ENCODE measurements at regions not wholly inside any gene's neighbourhood (a gene's known extent, or its start where the extent isn't known, plus 50 kb on each side); places are given as distances from the start of the nearest gene placed in this dataset.

DNA sequence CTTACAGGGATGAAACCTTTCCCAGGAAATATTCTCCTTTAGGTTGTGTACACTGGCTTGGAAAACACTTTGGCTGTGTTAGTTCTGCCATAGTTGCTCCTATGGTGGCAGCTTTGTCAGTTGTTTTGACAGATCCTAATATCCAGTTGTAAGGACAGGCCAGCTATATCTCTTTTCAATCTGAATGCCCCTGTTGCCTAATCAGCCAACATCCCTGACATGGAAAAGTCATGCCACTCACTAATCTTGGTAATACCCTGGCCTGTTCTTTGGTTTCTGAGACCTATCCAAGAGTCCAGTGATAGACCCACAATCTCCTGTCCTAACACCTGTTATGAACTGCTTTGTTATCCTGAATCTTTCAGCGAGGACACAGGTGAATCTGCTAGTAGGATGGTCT, 148.8 kb downstream of the MRPL39 start:
- H3K18ac ChIP-seq (ENCODE audit: extremely low read depth, low read length) = no peak overlapping the region

More for the DNA sequence above, 148.8 kb downstream of the MRPL39 start:
- no peaks in the 10 kb centered on the region for H4K20me1 ChIP-seq (replicated peaks in 1 of 2; ENCODE audit: control insufficient read depth in 1 of 2, insufficient read depth in 2 of 2, low read length in 2 of 2)
- H3K4me3 ChIP-seq (ENCODE audit: extremely low read depth in 1 of 4, insufficient read depth in 2 of 4, low read depth in 3 of 4, low read length in 4 of 4) = no peak overlapping the region
- H3K4me2 ChIP-seq (ENCODE audit: insufficient read depth in 1 of 2, low read depth in 2 of 2, low read length in 2 of 2) = no peak overlapping the region
- no peak overlapping the region for H3K27ac ChIP-seq (ENCODE audit: low read depth, low read length)
- no peak overlapping the region for H2BK120ac ChIP-seq (replicated peaks; ENCODE audit: low read depth, low read length)
- DNase-seq (ENCODE audit: low read depth in 1 of 2, low spot score in 2 of 2) (no peak), FAIRE-seq (no peak)
- TF ChIP-seq HDAC2 (IDR thresholded peaks at IDR 0.05; ENCODE audit: borderline replicate concordance in 1 of 2, low read depth in 2 of 2, low read length in 2 of 2) (no peak), POLR2AphosphoS5 (IDR thresholded peaks at IDR 0.05; ENCODE audit: low read depth, low read length) (no peak), EP300 (IDR thresholded peaks at IDR 0.05; ENCODE audit: borderline replicate concordance in 1 of 2, low read depth in 2 of 2, low read length in 2 of 2) (no peak), RBBP5 (IDR thresholded peaks at IDR 0.05; ENCODE audit: borderline replicate concordance, low read depth, low read length) (no peak), JUND (IDR thresholded peaks at IDR 0.05; ENCODE audit: low read length) (no peak), TAF7 (optimal IDR thresholded peaks at IDR 0.05; ENCODE audit: borderline replicate concordance, low read depth, low read length) (no peak), RXRA (IDR thresholded peaks at IDR 0.05; ENCODE audit: insufficient read depth, low read depth, low read length) (no peak), JUN (IDR thresholded peaks at IDR 0.05; ENCODE audit: low read depth, low read length) (no peak), GTF2F1 (IDR thresholded peaks at IDR 0.05; ENCODE audit: borderline replicate concordance, low read depth, low read length) (no peak), CEBPB (IDR thresholded peaks at IDR 0.05; ENCODE audit: low read depth, low read length) (no peak), SIN3A (conservative IDR thresholded peaks at IDR 0.05 in 1 of 2, IDR thresholded peaks at IDR 0.05 in 1 of 2; ENCODE audit: low read depth in 1 of 2, low read length in 2 of 2) (no peak), KDM1A (IDR thresholded peaks at IDR 0.05; ENCODE audit: borderline replicate concordance, low read length) (no peak), PHF8 (conservative IDR thresholded peaks at IDR 0.05; ENCODE audit: low read depth, low read length) (no peak)
- H3K79me1 ChIP-seq (ENCODE audit: low read depth, low read length) = no peaks in the 10 kb centered on the region
- H2BK20ac ChIP-seq (ENCODE audit: low read length) = no peak overlapping the region
- H3K23ac ChIP-seq (ENCODE audit: insufficient read length) = no peak overlapping the region
- no peak overlapping the region for H2BK12ac ChIP-seq (ENCODE audit: low read depth, low read length)
- H2AFZ ChIP-seq (ENCODE audit: low read length) = no peak overlapping the region
- no peaks in the 10 kb centered on the region; a peak in 1 of 7 replicates for H3K27me3 ChIP-seq (replicated peaks in 1 of 4; ENCODE audit: control insufficient read depth in 3 of 4, extremely low read depth in 1 of 4, insufficient read depth in 3 of 4, low read length in 3 of 4)
- H2BK15ac ChIP-seq (ENCODE audit: low read length) = no peak overlapping the region
- no peak overlapping the region for H2BK5ac ChIP-seq (ENCODE audit: low read depth, low read length)
- H3K9ac ChIP-seq (replicated peaks in 1 of 4; ENCODE audit: extremely low read depth in 1 of 4, low read depth in 3 of 4, low read length in 3 of 4) = no peak overlapping the region
- no peaks in the 10 kb centered on the region for H3K23me2 ChIP-seq (ENCODE audit: low read depth, low read length)
- H3K4me1 ChIP-seq (replicated peaks in 1 of 4; ENCODE audit: control insufficient read depth in 3 of 4, insufficient read depth in 4 of 4, low read length in 3 of 4) = no peaks in the 10 kb centered on the region
- ChIA-PET CTCF (ENCODE audit: partially characterized antibody) (no interaction called here), POLR2A (ENCODE audit: partially characterized antibody) (no interaction called here)
- no peak overlapping the region for H2AK5ac ChIP-seq (ENCODE audit: low read depth, low read length)
- no peak overlapping the region for H4K5ac ChIP-seq (ENCODE audit: insufficient read length, low read depth, low read length)
- H4K8ac ChIP-seq (ENCODE audit: extremely low read depth, insufficient read depth, low read length) = no peak overlapping the region
- H3K4ac ChIP-seq (replicated peaks; ENCODE audit: insufficient read length, low read depth, low read length) = no peak overlapping the region
- H3K56ac ChIP-seq (replicated peaks; ENCODE audit: insufficient read length, low read depth, low read length) = no peak overlapping the region
- no peak overlapping the region for H4K91ac ChIP-seq (replicated peaks; ENCODE audit: insufficient read length, low read length)
- no peaks in the 10 kb centered on the region for H3K36me3 ChIP-seq (ENCODE audit: control insufficient read depth in 2 of 4, insufficient read depth in 4 of 4, low read length in 3 of 4)
- no peak overlapping the region for H3K14ac ChIP-seq (ENCODE audit: insufficient read length)
- H3K79me2 ChIP-seq (ENCODE audit: control insufficient read depth in 1 of 2, insufficient read depth in 2 of 2, low read length in 2 of 2) = no peaks in the 10 kb centered on the region
- WGBS, 2 experiments (ENCODE audit: extremely low coverage in 1 of 2, insufficient coverage in 1 of 2, insufficient read length in 1 of 2, insufficient replicate concordance in 2 of 2, low coverage in 1 of 2, low lambda C conversion rate in 2 of 2, missing lambda C conversion rate in 1 of 2) = 88% methylated on average over 1 of the region's 1 CpG; no CpG with 5 or more reads in 1 of the 2 experiments
- H3K9me3 ChIP-seq (ENCODE audit: insufficient read depth in 2 of 2, low read depth in 1 of 2, low read length in 1 of 2) = no peaks in the 10 kb centered on the region
